Gastrocnemius medialis (tissue), 4 donors: ENCODE measurements at regions not wholly inside any gene's neighbourhood (a gene's known extent, or its start where the extent isn't known, plus 50 kb on each side); places are given as distances from the start of the nearest gene placed in this dataset.

Experiments
- ATAC-seq, 2 donors: fragments of 150-250 bp; one replicate each; pipeline ENCODE4 v1.9.1; 2016
- DNase-seq, 2 donors: peaks; one replicate each; pipeline ENCODE4 v3.0.0-alpha.2; 2019
- H3K27ac ChIP-seq, 4 donors: fragments of 200-600 bp; sonication (generic); 1 replicate in 1 of 4; 2 replicates in 3 of 4; pipeline ENCODE4 v1.5.1; 2016 to 2018; ENCODE audit warnings: mild to moderate bottlenecking in 2 of 4, moderate library complexity in 1 of 4
- H3K27me3 ChIP-seq, 3 donors: fragments of 200-600 bp; sonication (generic) in 2 of 3; 1 replicate in 1 of 3; 2 replicates in 2 of 3; pipeline versions ENCODE4 v1.5.1 to v1.6.0; 2016 to 2019; ENCODE audit warnings: mild to moderate bottlenecking in 1 of 3, moderate library complexity in 1 of 3
- H3K36me3 ChIP-seq, 2 donors: fragments of 200-600 bp; sonication (generic) in 1 of 2; one replicate each; pipeline ENCODE4 v1.5.1; 2017 to 2018
- H3K4me1 ChIP-seq, 2 donors: fragments of 200-600 bp; sonication (generic) in 1 of 2; one replicate each; pipeline ENCODE4 v1.5.1; 2016 to 2017; ENCODE audit warnings: mild to moderate bottlenecking in 2 of 2
- H3K4me3 ChIP-seq, 4 donors: fragments of 200-600 bp; sonication (generic) in 3 of 4; 1 replicate in 1 of 4; 2 replicates in 3 of 4; pipeline ENCODE4 v1.5.1; 2016 to 2019; ENCODE audit warnings: mild to moderate bottlenecking in 2 of 4
- H3K9me3 ChIP-seq, 3 donors: fragments of 200-600 bp; sonication (generic) in 2 of 3; 1 replicate in 1 of 3; 2 replicates in 2 of 3; pipeline ENCODE4 v1.5.1; 2016 to 2019
- POLR2A ChIP-seq, 2 donors: fragments of 450-650 bp; IDR thresholded peaks; one replicate each; pipeline ENCODE4 v1.6.1; 2017; ENCODE audit warnings: antibody characterized with exemption in 2 of 2, mild to moderate bottlenecking in 2 of 2, moderate library complexity in 2 of 2
- in situ Hi-C, 4 donors: fragments of 200-750 bp; cut with MboI; loops; one replicate each; pipeline versions ENCODE4 v1.15.0 to v1.8.0; 2017; ENCODE audit warnings: low sequenced_read_pairs in 4 of 4
- intact Hi-C: fragments of 100-400 bp; cut with DNase I; formaldehyde crosslinking; loops from one replicate; pipeline ENCODE4 v1.15.1; 2023; ENCODE audit warnings: low total_unique reads
- TF ChIP-seq, protein P1 (sequence below), 5 experiments: fragments of 450-650 bp in 3 of 5; fragments of 200-600 bp in 2 of 5; sonication (generic) in 2 of 5; IDR thresholded peaks in 4 of 5; conservative IDR thresholded peaks in 1 of 5; 1 replicate in 4 of 5; 2 replicates in 1 of 5; pipeline ENCODE4 v1.5.1; 2016 to 2019; ENCODE audit warnings: antibody characterized with exemption in 5 of 5, mild to moderate bottlenecking in 3 of 5, moderate library complexity in 3 of 5

DNA sequence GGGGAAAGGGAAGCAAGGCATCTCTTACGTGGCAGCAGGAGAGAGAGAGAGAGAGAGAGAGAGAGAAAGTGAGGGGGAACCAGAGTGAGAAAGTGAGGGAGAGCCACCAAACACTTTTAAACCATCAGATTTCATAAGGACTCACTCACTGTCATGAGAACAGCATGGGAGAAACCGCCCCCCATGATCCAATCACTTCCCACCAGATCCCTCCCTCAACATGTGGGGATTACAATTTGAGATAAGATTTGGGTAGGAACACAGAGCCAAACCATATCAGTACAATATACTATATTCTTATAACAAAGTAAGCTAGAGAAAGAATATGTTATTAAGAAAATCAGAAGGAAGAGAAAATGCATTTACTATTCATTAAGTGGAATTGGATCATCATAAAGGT lies 53.7 kb upstream of the PLXNC1 start:
- Histone ChIP-seq H3K9me3 (no peaks in the 10 kb centered on the region), H3K27ac (no peak overlapping the region), H3K36me3 (no peaks in the 10 kb centered on the region), H3K4me3 (no peak overlapping the region), H3K4me1 (no peaks in the 10 kb centered on the region), H3K27me3 (no peaks in the 10 kb centered on the region)
- TF ChIP-seq, protein P1, sequence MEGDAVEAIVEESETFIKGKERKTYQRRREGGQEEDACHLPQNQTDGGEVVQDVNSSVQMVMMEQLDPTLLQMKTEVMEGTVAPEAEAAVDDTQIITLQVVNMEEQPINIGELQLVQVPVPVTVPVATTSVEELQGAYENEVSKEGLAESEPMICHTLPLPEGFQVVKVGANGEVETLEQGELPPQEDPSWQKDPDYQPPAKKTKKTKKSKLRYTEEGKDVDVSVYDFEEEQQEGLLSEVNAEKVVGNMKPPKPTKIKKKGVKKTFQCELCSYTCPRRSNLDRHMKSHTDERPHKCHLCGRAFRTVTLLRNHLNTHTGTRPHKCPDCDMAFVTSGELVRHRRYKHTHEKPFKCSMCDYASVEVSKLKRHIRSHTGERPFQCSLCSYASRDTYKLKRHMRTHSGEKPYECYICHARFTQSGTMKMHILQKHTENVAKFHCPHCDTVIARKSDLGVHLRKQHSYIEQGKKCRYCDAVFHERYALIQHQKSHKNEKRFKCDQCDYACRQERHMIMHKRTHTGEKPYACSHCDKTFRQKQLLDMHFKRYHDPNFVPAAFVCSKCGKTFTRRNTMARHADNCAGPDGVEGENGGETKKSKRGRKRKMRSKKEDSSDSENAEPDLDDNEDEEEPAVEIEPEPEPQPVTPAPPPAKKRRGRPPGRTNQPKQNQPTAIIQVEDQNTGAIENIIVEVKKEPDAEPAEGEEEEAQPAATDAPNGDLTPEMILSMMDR (IDR thresholded peaks at IDR 0.05 in 4 of 5, conservative IDR thresholded peaks at IDR 0.05 in 1 of 5): no peak
- no peak for TF ChIP-seq POLR2A (IDR thresholded peaks at IDR 0.05)
- ATAC-seq: no peak
- in situ Hi-C loops (loop anchor here (10.0 to 25.0 kb wide), 4 partner anchors 100 to 350 kb away; no protein-coding TSS in a partner anchor), intact Hi-C loops (no loop called here)
- no peak for DNase-seq

DNA sequence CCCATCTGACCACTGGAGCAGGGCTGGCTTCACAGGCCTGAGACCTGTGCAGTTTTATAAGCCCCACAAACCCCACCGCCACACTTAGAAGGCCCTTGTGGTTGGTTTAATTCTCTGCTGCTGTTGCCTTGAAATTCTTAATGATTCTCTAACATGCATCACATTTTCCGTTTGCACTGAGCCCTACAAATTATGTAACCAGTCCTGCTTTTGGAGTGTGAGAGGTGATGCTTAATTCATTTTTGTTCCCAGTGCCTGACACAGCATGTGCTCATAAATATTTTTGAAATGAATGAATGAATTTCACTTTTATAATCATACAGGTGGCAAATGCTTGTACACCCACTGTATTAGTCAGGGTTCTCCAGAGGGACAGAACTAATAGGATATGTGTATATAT lies 52.8 kb upstream of the PLXNC1 start:
- ATAC-seq (no peak), DNase-seq (no peak)
- in situ Hi-C loops: loop anchor here (10.0 to 25.0 kb wide), 4 partner anchors 101 to 351 kb away; no protein-coding TSS in a partner anchor
- Histone ChIP-seq H3K4me3 (no peak overlapping the region), H3K27me3 (no peaks in the 10 kb centered on the region), H3K36me3 (no peaks in the 10 kb centered on the region), H3K27ac (no peak overlapping the region), H3K4me1 (peaks cover 0 to 6% of the 10 kb centered on the region in 2 donors), H3K9me3 (no peaks in the 10 kb centered on the region)
- TF ChIP-seq POLR2A (IDR thresholded peaks at IDR 0.05): no peak
- TF ChIP-seq, protein P1 (IDR thresholded peaks at IDR 0.05 in 4 of 5, conservative IDR thresholded peaks at IDR 0.05 in 1 of 5): no peak
- intact Hi-C loops: no loop called here

DNA sequence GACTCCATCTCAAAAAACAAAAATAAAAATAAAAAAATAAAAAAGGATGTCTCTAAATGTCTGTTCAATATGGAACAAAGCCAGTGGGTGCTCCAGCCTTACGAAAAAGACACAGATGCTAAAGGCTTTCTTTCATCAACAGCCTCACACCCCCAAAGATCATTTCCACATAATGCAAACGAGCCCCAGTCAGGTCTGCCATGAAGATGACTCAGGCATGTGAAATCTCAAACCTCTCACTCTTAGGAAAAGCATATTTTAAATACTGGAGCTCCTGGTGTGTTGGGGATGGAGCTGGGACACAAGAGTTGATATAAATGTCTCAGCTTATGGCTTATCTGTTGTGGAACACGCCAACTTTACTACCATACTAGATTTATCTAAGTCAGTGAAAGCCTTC lies 49.9 kb upstream of the PLXNC1 start:
- H3K4me1 ChIP-seq: peaks cover 15 to 20% of the 10 kb centered on the region in 2 donors
- no peaks in the 10 kb centered on the region for H3K36me3 ChIP-seq
- intact Hi-C loops: no loop called here
- no peak overlapping the region for H3K27ac ChIP-seq
- in situ Hi-C loops: loop anchor here (10.0 to 25.0 kb wide), 4 partner anchors 104 to 354 kb away; no protein-coding TSS in a partner anchor
- ATAC-seq (no peak), DNase-seq (no peak)
- H3K9me3 ChIP-seq: no peaks in the 10 kb centered on the region
- TF ChIP-seq, protein P1 (IDR thresholded peaks at IDR 0.05 in 4 of 5, conservative IDR thresholded peaks at IDR 0.05 in 1 of 5): no peak
- no peak for TF ChIP-seq POLR2A (IDR thresholded peaks at IDR 0.05)
- no peak overlapping the region for H3K4me3 ChIP-seq
- no peaks in the 10 kb centered on the region for H3K27me3 ChIP-seq
